Iris pigment epithelial cell (primary cell): ENCODE measurements at regions not wholly inside any gene's neighbourhood (a gene's known extent, or its start where the extent isn't known, plus 50 kb on each side); places are given as distances from the start of the nearest gene placed in this dataset.
A peak's percentile ranks its signal among the peaks of the same experiment; 100 is the strongest.

Experiments used
- DNase-seq: peaks from one replicate; pipeline ENCODE4 v3.0.0-alpha.2; 2011; ENCODE audit warnings: low read depth

GRCh38 chr2:12970861-12971260, 254.1 kb downstream of the TRIB2 start:
- DNase-seq, result peak; percentile 77

- DNase-seq, result no peak
Observed at GRCh38 chr2:12971581-12972365, 255.0 kb downstream of the TRIB2 start.

- DNase-seq, result no peak
Observed at GRCh38 chr2:12978066-12978835, 261.5 kb downstream of the TRIB2 start.

DNA sequence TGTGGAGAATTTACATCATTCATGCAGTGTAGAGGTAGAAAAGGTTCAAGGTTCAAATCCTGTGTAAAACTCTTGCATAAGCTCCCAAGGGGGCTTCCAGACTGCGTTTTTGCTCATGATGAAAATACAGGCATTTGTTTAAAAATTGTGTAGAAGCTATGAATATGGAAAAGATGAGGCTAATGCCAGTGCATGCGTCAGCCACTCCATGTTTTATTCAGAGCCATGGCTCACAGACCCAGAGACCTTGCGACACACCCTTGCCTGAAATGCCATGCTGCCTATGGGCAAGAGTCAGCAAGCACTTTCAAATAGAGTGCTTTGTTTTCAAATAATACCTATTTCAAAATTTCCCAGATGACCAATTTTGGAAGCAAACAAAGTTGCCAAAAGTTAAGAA, 262.3 kb downstream of the TRIB2 start:
- DNase-seq, result no peak

GRCh38 chr2:12980817-12981216, 264.1 kb downstream of the TRIB2 start:
- no peak for DNase-seq

DNA sequence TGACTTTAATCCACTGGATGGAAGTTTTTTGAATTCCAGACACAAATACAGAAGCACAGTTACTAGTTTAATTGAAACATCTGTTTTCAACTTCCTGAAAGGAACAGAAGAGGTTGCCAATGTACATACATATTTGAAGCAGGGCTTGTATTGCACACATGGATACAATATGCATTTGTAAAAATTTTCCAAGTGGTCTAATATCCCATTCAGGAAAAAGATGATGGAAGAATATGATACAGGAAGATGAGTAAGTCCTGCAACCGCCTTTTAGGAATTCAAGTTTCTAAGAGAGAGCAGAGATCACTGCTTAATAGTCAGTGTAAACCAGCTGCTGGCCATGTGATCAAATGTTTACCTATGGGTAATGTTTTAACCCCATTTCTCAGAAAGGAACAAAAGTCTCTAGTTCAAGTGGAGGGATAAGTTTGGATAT, 265.4 kb downstream of the TRIB2 start:
- peak; percentile 18 for DNase-seq

- no peak for DNase-seq
Observed at GRCh38 chr2:12987246-12987645, 270.5 kb downstream of the TRIB2 start.

DNA sequence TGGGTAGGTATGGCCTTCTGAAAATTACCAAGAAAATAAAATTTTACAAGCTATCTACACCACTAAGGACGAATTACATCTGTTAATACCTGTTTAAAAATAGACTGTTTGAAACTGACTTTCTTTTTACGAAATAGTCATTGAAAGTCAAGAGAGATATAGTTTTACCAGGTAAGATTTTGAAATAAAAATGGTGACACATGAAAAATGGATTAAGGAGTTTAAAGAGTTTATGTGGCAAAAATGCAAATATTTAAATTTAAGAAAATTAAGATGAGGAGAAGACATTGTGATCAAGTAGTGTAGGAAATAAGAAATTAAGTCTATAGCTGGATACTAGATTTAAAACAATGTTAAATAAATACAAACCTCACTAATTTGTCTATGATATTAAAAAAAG, 271.5 kb downstream of the TRIB2 start:
- DNase-seq, result no peak

DNA sequence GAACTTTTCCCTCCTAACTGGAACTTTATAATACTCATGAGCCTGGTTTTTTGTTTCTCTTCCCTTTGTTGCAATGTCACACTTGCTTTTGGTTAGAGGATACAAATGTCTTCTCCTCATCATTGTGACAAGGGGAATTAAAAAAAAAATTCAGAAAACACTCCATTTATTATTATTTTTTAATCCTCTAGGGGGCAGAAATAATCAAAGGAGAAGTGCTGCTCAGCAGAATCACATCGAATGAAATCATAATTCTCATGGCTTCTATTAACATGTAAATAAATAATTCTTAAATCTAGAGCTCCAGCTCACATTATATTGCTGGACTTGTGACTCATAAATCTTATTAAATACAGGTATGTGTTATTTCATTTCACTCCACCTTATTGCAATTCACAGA, 273.8 kb downstream of the TRIB2 start:
- no peak for DNase-seq

DNA sequence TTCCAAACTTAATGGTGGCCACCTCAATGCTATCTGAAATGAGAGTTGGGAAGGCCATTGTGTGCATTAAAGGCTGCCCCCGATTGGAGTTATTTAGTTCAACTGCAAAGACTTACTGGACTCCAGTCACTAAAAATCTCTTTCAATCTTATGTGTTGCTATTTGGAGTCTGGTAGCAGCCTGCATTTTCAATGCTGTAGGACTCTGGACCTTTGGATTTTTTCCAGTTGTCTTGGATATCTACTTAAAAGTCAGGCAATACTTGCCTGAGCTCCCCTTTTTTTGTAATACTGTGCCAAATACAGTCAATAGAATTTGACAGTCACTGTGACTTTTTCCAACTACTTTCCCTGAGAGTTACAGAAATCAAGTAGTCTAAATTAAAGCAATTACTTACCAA, 281.9 kb downstream of the TRIB2 start:
- DNase-seq, result no peak

DNA sequence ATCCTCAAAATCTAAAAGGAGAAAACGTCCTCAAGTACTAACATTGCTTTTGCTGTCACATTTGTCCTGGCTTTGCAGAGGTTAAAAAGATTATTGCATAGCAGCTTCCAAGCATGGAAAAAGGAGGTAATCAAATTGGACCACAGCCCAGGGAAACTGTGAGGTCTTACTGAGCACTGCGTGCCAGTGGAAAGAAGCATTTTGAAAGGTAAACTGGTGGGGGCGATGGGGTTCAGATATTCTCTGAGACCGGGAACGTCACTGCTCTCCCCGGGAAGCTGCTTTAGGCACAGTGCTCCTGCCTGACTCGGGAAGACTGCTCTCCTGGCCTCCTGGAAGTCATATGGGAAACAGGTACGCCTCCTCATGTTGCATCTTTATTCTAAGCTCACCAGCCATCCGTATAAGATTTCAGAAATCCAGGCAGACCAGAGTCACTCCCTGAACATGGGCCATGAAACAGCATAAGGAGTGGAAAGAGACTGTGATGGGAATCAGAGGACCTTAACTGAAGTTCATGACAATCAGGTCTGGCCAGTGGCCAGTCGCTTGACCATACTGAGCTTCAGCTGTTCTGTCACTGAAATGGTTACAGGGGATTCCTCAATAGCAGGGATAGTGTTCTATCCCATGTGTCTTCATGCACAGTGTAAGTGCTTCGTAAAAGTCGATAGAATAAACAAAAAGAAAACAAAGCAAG, 284.1 kb downstream of the TRIB2 start:
- peak; percentile 67 for DNase-seq

DNA sequence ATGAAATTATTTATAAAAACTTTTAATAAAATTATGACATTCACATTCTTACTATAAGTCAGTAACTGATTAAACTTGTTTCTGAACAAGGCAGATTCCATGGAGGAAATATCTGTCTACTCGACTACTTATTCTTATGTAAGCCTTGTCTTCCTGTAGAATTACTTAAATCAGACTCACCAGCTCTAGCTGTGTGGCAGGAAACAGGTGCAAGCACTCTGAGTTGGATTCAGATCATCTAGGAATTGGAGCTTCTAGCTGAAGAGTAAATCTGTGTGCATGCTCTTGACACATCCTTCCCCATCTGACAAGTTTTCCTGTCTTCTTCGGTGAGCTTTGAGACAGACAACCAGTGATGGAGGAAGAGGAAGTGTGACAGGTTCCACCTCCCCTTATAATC, 284.7 kb downstream of the TRIB2 start:
- no peak for DNase-seq

- no peak for DNase-seq
Observed at GRCh38 chr2:13002536-13003331, 286.0 kb downstream of the TRIB2 start.

GRCh38 chr2:13003500-13003899, 286.8 kb downstream of the TRIB2 start:
- DNase-seq, result peak; percentile 50

DNA sequence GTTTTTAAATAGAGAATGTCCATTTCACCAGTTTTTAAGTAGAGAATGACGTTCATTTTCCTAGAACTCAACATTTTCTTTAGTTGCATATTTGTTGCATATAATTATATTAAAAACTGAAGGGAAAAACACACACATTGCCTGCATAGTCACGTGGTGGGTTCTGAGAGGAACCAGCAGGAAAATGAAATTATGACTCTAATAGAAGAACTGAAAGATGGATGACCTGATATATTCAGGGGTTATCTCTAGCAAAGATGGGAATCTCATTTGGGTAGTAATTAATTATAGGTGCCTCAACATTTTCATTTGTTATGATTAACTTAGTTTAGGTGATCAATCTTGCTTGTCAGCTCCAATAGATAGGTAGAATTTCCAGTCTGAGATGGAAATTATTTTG, 288.3 kb downstream of the TRIB2 start:
- no peak for DNase-seq

GRCh38 chr2:13005761-13006335, 289.1 kb downstream of the TRIB2 start:
- peak; percentile 65 for DNase-seq

- no peak for DNase-seq
Observed at GRCh38 chr2:13006426-13006825, 289.7 kb downstream of the TRIB2 start.

- peak; percentile 73 for DNase-seq
Observed at GRCh38 chr2:13006829-13007717, 290.3 kb downstream of the TRIB2 start.

DNA sequence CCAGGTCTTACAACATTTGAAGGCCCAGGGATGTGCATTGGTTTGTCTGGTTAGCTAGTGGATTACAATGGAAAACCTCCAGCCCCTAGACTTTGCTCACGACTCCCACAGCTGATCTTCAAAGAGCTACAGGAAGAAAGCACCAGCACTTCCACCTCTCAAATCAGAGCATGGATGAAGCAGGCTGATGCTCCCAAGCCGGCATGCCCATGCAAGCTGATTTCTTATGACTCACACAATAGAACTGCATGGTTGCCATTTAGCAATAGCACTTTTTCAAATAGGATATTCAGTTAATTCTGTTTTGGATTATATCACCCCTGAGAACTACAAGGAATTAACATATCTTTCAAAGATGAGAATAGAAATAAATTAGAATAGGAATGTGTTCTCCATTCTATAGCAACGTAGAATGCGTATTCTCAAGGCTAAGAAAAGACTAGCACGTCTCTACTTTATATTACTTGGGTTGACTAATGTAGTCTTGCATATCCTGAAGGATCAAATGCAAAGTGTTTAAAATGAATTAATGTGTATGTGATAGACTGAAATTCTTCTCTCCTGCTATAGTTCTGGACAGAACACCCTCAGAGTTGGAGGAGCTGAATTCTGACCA, 292.4 kb downstream of the TRIB2 start:
- DNase-seq, result peak; percentile 57

DNA sequence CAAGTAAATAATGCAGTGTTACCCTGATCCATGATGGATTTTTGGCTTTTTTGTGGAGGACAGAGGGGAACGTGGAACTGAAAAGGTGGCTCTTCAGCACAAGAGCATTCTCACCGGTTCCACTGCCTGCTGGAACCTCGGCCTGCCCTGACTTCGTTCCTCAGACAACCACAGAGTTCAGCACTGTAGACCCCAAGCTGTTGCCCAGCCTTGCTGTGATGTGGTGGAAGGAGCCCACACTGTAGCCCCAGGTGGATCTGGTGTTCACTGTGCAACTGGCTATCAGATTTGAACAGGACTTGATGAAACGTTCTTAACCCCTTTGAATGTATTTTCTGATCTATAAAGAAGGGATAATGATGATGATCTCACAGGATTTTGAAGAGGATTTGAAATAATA, 293.5 kb downstream of the TRIB2 start:
- no peak for DNase-seq
